BE2C (cell line): ENCODE measurements at regions not wholly inside any gene's neighbourhood (a gene's known extent, or its start where the extent isn't known, plus 50 kb on each side); places are given as distances from the start of the nearest gene placed in this dataset.

Experiments used
- DNase-seq: peaks from one replicate; pipeline ENCODE4 v3.0.0-alpha.2; 2020
- H3K27me3 ChIP-seq: fragments of 250-450 bp; sonication (Bioruptor Pico); 2 replicates; pipeline ENCODE4 v1.5.1; 2020; ENCODE audit warnings: mild to moderate bottlenecking
- H3K36me3 ChIP-seq: fragments of 250-450 bp; sonication (Bioruptor Pico); 2 replicates; pipeline ENCODE4 v1.5.1; 2020; ENCODE audit warnings: mild to moderate bottlenecking
- H3K4me1 ChIP-seq: fragments of 250-450 bp; sonication (Bioruptor Pico); 2 replicates; pipeline ENCODE4 v1.5.1; 2020
- H3K4me3 ChIP-seq: 2 replicates; pipeline ENCODE4 v1.5.1; 2011; ENCODE audit warnings: low read depth, low read length
- H3K9me3 ChIP-seq: fragments of 250-450 bp; sonication (Bioruptor Pico); 2 replicates; pipeline ENCODE4 v1.5.1; 2020
- CTCF ChIP-seq: IDR thresholded peaks from 2 replicates; pipeline ENCODE4 v1.5.1; 2012; ENCODE audit warnings: mild to moderate bottlenecking, low read depth, low read length

- Histone ChIP-seq H3K27me3 (no peaks in the 10 kb centered on the region), H3K9me3 (no peaks in the 10 kb centered on the region), H3K4me1 (no peaks in the 10 kb centered on the region), H3K36me3 (no peaks in the 10 kb centered on the region), H3K4me3 (no peak overlapping the region)
- TF ChIP-seq CTCF = no peak
- DNase-seq = no peak
Observed at GRCh38 chr1:80639777-80640533, 1160.8 kb upstream of the ADGRL2 start.

DNA sequence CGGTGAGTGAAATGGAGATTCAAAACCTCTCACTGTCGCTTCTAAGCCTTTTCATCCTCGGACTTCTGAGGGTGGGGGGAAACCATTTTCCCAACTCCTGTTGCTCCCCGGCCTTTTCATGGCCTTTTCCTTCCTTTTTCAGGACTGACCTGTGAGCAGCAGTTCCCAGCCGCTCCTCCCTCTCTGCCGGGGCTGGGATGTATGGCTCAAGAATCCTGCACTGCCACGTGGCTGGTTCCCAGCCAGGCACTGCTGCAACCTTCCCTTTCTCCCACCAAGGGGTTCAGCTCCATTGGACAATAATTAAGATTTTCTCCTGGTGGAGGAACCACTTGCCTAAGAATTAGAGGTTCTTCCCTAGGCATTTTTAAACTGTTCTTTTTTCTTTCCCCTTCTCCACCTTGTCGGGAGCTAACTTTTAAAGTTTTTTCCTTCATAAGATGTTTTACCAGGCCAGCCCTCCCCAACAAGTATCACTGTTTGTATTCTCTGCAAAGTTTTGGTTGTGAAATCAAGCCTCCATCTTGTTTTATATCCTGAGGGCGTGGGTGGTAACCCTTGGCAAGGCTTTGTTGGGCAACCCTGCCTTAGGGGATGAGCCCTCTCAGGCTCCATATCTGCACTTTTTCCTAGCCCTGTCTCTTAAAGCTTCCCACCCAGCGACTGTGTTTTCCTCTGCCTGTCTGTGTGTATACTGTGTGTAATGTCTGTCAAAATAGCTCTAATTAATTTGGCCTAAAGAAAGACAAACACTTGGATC is 1166.6 kb upstream of the ADGRL2 start:
- DNase-seq = no peak
- Histone ChIP-seq H3K36me3 (no peaks in the 10 kb centered on the region), H3K4me1 (no peaks in the 10 kb centered on the region), H3K27me3 (no peaks in the 10 kb centered on the region), H3K9me3 (no peaks in the 10 kb centered on the region), H3K4me3 (no peak overlapping the region)
- no peak for TF ChIP-seq CTCF

DNA sequence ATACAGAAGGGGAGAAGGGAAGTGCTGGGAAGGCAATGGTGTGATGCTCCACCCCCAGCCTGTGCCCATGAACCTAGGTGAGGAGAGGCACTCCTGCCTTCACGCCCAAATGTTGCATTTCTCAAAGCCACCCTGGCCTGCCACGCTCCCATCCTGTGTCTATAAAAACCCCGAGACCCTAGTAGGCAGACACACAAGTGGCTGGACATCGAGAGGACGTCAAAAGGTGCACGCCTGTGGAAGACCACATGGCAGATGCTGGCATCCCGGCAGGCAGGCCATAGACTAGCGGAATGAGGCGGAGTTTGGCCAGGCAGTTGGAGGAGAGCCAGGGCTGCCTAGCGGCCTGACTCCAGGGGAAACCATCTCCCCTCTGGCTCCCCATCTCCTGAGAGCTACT is 1168.5 kb upstream of the ADGRL2 start:
- H3K36me3 ChIP-seq = no peaks in the 10 kb centered on the region
- no peak for TF ChIP-seq CTCF
- DNase-seq = no peak
- H3K27me3 ChIP-seq = no peaks in the 10 kb centered on the region
- no peaks in the 10 kb centered on the region for H3K9me3 ChIP-seq
- H3K4me3 ChIP-seq = no peak overlapping the region
- H3K4me1 ChIP-seq = no peaks in the 10 kb centered on the region

DNA sequence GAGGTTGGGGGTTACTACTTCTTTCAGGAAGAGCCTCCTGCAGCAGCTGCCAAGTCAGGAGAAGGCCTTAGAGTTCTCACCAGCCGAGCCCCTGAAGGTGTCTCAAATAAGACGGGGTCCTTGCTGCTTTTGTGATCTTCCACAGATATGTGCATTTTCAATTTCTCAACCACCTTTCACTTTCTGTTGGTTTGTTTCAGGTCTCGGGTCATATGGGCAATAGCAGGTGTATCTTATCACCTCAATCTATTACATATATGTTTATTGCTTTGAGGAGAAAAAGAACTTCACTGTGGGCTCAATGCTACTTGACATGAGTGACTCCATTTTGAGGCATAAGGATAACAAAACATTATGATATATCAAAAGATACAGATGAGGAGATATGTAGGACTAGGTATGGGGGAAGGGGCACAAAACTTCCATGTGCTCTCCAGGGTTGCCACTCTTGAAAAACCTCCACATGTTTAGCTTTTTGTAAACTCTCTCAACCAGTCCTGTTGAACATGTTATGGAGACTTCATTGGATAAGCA is 1171.4 kb upstream of the ADGRL2 start:
- H3K4me3 ChIP-seq = no peak overlapping the region

GRCh38 chr1:80624682-80625081 is 1176.1 kb upstream of the ADGRL2 start:
- DNase-seq = no peak
- Histone ChIP-seq H3K4me1 (no peaks in the 10 kb centered on the region), H3K4me3 (no peak overlapping the region), H3K36me3 (no peaks in the 10 kb centered on the region), H3K27me3 (no peaks in the 10 kb centered on the region), H3K9me3 (no peaks in the 10 kb centered on the region)
- no peak for TF ChIP-seq CTCF

More for the DNA sequence above, 1171.4 kb upstream of the ADGRL2 start:
- Histone ChIP-seq H3K36me3 (no peaks in the 10 kb centered on the region), H3K4me1 (no peaks in the 10 kb centered on the region), H3K9me3 (no peaks in the 10 kb centered on the region), H3K27me3 (no peaks in the 10 kb centered on the region)
- TF ChIP-seq CTCF = no peak
- DNase-seq = no peak

GRCh38 chr1:80607064-80607463 is 1193.7 kb upstream of the ADGRL2 start:
- Histone ChIP-seq H3K36me3 (no peaks in the 10 kb centered on the region), H3K27me3 (no peaks in the 10 kb centered on the region), H3K4me3 (no peak overlapping the region), H3K4me1 (no peaks in the 10 kb centered on the region), H3K9me3 (no peaks in the 10 kb centered on the region)
- DNase-seq = no peak
- no peak for TF ChIP-seq CTCF
